Ovary (tissue), 3 donors: ENCODE measurements at regions not wholly inside any gene's neighbourhood (a gene's known extent, or its start where the extent isn't known, plus 50 kb on each side); places are given as distances from the start of the nearest gene placed in this dataset.

Experiments used
- EP300 ChIP-seq: sonication (generic); formaldehyde crosslinking; IDR thresholded peaks from one replicate; pipeline ENCODE4 v1.6.1; 2017; ENCODE audit warnings: antibody characterized with exemption
- POLR2A ChIP-seq: fragments of 450-650 bp; IDR thresholded peaks from one replicate; pipeline ENCODE4 v1.6.1; 2017; ENCODE audit warnings: antibody characterized with exemption, mild to moderate bottlenecking, moderate library complexity
- TF ChIP-seq, protein P1 (sequence below), 3 donors: fragments of 450-650 bp in 2 of 3; fragments of 200-600 bp in 1 of 3; IDR thresholded peaks; one replicate each; pipeline versions ENCODE4 v1.5.1 to v1.8.0; 2016 to 2022; ENCODE audit warnings: antibody characterized with exemption in 3 of 3, mild to moderate bottlenecking in 1 of 3
- donor health status: DM: no; HTN: no; CAD: no.

DNA sequence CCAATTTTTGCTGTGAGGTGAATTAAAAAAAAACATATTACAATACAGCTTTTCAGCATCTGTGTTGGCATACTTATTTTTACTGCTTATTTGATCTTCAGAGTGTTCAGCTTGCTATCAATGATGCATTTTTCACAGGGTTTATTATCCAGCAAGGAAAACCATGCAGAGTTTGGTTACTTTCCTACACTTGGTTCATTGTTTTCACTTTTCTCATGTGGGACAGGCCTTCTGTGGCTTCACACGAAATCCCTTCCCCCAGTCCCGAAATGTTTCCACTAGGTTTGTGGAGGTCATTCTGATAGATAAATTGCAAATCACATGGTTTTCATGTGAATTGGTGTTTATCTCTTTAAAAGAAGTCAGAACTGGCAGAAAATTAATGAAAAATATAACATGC, 205.8 kb downstream of the SPCS3 start:
- TF ChIP-seq POLR2A = no peak
- TF ChIP-seq, protein P1, sequence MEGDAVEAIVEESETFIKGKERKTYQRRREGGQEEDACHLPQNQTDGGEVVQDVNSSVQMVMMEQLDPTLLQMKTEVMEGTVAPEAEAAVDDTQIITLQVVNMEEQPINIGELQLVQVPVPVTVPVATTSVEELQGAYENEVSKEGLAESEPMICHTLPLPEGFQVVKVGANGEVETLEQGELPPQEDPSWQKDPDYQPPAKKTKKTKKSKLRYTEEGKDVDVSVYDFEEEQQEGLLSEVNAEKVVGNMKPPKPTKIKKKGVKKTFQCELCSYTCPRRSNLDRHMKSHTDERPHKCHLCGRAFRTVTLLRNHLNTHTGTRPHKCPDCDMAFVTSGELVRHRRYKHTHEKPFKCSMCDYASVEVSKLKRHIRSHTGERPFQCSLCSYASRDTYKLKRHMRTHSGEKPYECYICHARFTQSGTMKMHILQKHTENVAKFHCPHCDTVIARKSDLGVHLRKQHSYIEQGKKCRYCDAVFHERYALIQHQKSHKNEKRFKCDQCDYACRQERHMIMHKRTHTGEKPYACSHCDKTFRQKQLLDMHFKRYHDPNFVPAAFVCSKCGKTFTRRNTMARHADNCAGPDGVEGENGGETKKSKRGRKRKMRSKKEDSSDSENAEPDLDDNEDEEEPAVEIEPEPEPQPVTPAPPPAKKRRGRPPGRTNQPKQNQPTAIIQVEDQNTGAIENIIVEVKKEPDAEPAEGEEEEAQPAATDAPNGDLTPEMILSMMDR (IDR thresholded peaks at IDR 0.05) = no peak
- TF ChIP-seq EP300 = no peak
